Mesenchymal stem cell (in vitro differentiated cells and primary cell): ENCODE measurements at regions not wholly inside any gene's neighbourhood (a gene's known extent, or its start where the extent isn't known, plus 50 kb on each side); places are given as distances from the start of the nearest gene placed in this dataset.
"Not testable (repeated sequence)": the region's sequence is repeated elsewhere in the genome, so short reads cannot be mapped to it uniquely, and the experiment has no call there.

ENCODE experiments used
- DNase-seq: peaks from one replicate; pipeline ENCODE4 v3.0.0-alpha.2; 2013
- H2AFZ ChIP-seq: one replicate; pipeline ENCODE4 v1.6.1; 2013; ENCODE audit warnings: low read depth, mild to moderate bottlenecking, control low read depth, inconsistent platforms, low read length, moderate library complexity
- H2AK5ac ChIP-seq: 2 replicates; pipeline ENCODE4 v1.6.1; 2013; ENCODE audit warnings: low read length, moderate library complexity, mild to moderate bottlenecking, inconsistent platforms; ENCODE audit not compliant: severe bottlenecking
- H2BK120ac ChIP-seq: one replicate; pipeline ENCODE4 v1.6.1; 2013; ENCODE audit warnings: low read depth, mild to moderate bottlenecking, inconsistent platforms, low read length, moderate library complexity
- H2BK12ac ChIP-seq, 2 experiments: one replicate each; pipeline ENCODE4 v1.6.1; 2013; ENCODE audit warnings: inconsistent platforms in 2 of 2, low read length in 2 of 2, mild to moderate bottlenecking in 2 of 2, moderate library complexity in 2 of 2, control low read depth in 1 of 2
- H2BK15ac ChIP-seq: one replicate; pipeline ENCODE4 v1.6.1; 2013; ENCODE audit warnings: mild to moderate bottlenecking, low read depth, inconsistent platforms; ENCODE audit not compliant: poor library complexity, severe bottlenecking
- H2BK5ac ChIP-seq: 2 replicates; pipeline ENCODE4 v1.6.1; 2013; ENCODE audit warnings: low read depth, mild to moderate bottlenecking, low read length, control low read depth, inconsistent platforms; ENCODE audit not compliant: poor library complexity, severe bottlenecking
- H3K14ac ChIP-seq, 2 experiments: one replicate each; pipeline ENCODE4 v1.6.1; 2013; ENCODE audit warnings: inconsistent platforms in 2 of 2, low read length in 2 of 2, control low read depth in 1 of 2, mild to moderate bottlenecking in 1 of 2, moderate library complexity in 1 of 2
- H3K18ac ChIP-seq, 2 experiments: one replicate each; pipeline ENCODE4 v1.6.1; 2013; ENCODE audit warnings: inconsistent platforms in 2 of 2, low read length in 2 of 2, control low read depth in 1 of 2, low read depth in 1 of 2, mild to moderate bottlenecking in 1 of 2
- H3K23ac ChIP-seq, 2 experiments: one replicate each; pipeline ENCODE4 v1.6.1; 2013; ENCODE audit warnings: inconsistent platforms in 2 of 2, low read length in 2 of 2, mild to moderate bottlenecking in 2 of 2, moderate library complexity in 2 of 2, control low read depth in 1 of 2
- H3K27ac ChIP-seq: 2 replicates; pipeline ENCODE4 v1.5.1; 2013; ENCODE audit warnings: mild to moderate bottlenecking, moderate library complexity, low read length, control low read depth, inconsistent platforms; ENCODE audit not compliant: poor library complexity, severe bottlenecking
- H3K27me3 ChIP-seq, 2 experiments: 2 replicates each; pipeline versions ENCODE4 v1.6.1 to v1.7.0; 2013; ENCODE audit warnings: low read length in 2 of 2, mild to moderate bottlenecking in 2 of 2, moderate library complexity in 2 of 2, control low read depth in 1 of 2, inconsistent platforms in 1 of 2; ENCODE audit not compliant: control insufficient read depth in 1 of 2, insufficient read depth in 1 of 2
- H3K36me3 ChIP-seq, 2 experiments: 2 replicates each; pipeline versions ENCODE4 v1.6.1 to v1.7.0; 2013; ENCODE audit warnings: low read length in 2 of 2, control low read depth in 1 of 2, inconsistent platforms in 1 of 2, low read depth in 1 of 2, mild to moderate bottlenecking in 1 of 2; ENCODE audit not compliant: insufficient read depth in 2 of 2, control insufficient read depth in 1 of 2
- H3K4ac ChIP-seq, 2 experiments: one replicate each; pipeline ENCODE4 v1.6.1; 2013; ENCODE audit warnings: inconsistent platforms in 2 of 2, low read length in 2 of 2, mild to moderate bottlenecking in 2 of 2, moderate library complexity in 2 of 2, control low read depth in 1 of 2, low read depth in 1 of 2
- H3K4me1 ChIP-seq: 2 replicates; pipeline ENCODE4 v1.6.1; 2013; ENCODE audit warnings: low read depth, low read length, control low read depth; ENCODE audit not compliant: control insufficient read depth, insufficient read depth
- H3K4me2 ChIP-seq: 2 replicates; pipeline ENCODE4 v1.6.1; 2013; ENCODE audit warnings: low read length, mild to moderate bottlenecking, inconsistent platforms; ENCODE audit not compliant: poor library complexity, severe bottlenecking
- H3K4me3 ChIP-seq, 2 experiments: 2 replicates each; pipeline versions ENCODE4 v1.5.1 to v1.7.0; 2013; ENCODE audit warnings: low read length in 2 of 2, mild to moderate bottlenecking in 2 of 2, control low read depth in 1 of 2, low read depth in 1 of 2; ENCODE audit not compliant: insufficient read depth in 1 of 2
- H3K79me1 ChIP-seq: replicated peaks from 2 replicates; pipeline ENCODE4 v1.6.1; 2013; ENCODE audit warnings: mild to moderate bottlenecking, control low read depth, low read length, inconsistent platforms; ENCODE audit not compliant: poor library complexity, severe bottlenecking
- H3K9ac ChIP-seq: 2 replicates; pipeline ENCODE4 v1.7.0; 2013; ENCODE audit warnings: mild to moderate bottlenecking, low read length, moderate library complexity
- H3K9me3 ChIP-seq: 2 replicates; pipeline ENCODE4 v1.7.0; 2013; ENCODE audit warnings: mild to moderate bottlenecking, low read length; ENCODE audit not compliant: control insufficient read depth
- H4K8ac ChIP-seq: one replicate; pipeline ENCODE4 v1.6.1; 2013; ENCODE audit warnings: inconsistent platforms, mild to moderate bottlenecking, low read length, moderate library complexity
- H4K91ac ChIP-seq: one replicate; pipeline ENCODE4 v1.6.1; 2013; ENCODE audit warnings: mild to moderate bottlenecking, low read length, inconsistent platforms
- WGBS: methylation state at CpG from one replicate; pipeline ENCODE4 v1.1.7; 2013; ENCODE audit warnings: mixed read lengths; 5-methylcytosine and 5-hydroxymethylcytosine counted together

- H3K9ac ChIP-seq, H2AFZ ChIP-seq, H3K23ac ChIP-seq, H2BK120ac ChIP-seq, DNase-seq, H2AK5ac ChIP-seq, H2BK5ac ChIP-seq, H3K4ac ChIP-seq, H3K14ac ChIP-seq, H3K36me3 ChIP-seq, H3K4me2 ChIP-seq, H3K4me1 ChIP-seq, H2BK12ac ChIP-seq, H4K91ac ChIP-seq, H3K18ac ChIP-seq, H2BK15ac ChIP-seq, H3K27ac ChIP-seq, H3K4me3 ChIP-seq, H3K9me3 ChIP-seq, H4K8ac ChIP-seq, H3K79me1 ChIP-seq: not testable (repeated sequence)
- H3K27me3 ChIP-seq, result peaks cover 0 to 12% of the 10 kb centered on the region in 2 experiments
- WGBS, result 79% methylated on average over 7 of the region's 8 CpGs
Measured at GRCh38 chr2:84300001-84300695, 158.9 kb downstream of the SUCLG1 start.

DNA sequence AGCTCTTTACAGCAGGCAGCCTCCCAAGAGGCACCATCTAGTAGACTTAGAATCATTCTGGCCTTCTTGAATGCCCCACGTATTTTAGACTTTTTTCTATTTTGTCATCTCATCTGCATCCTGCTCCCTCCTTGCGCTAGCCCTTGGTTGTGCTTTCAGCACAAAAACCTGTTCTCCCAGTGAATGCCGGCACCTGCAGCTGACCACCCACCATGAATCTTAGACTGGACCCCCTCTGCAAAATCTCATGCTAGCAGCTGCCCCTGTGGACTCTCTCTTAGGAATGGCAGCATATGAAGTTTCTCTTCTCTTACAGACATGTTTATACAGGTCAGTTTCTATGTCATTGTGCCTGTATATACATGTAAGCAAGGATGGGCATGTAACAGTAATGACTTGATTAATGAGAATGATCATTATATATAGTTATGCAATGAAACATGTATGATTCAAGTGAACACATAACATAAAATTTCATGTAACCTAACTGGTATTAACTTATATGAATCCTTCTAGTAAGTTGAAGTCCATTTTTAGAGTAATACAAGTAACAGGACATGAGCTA is 159.8 kb downstream of the SUCLG1 start:
- no peaks in the 10 kb centered on the region for H3K9me3 ChIP-seq

GRCh38 chr2:84297155-84297554 is 161.9 kb downstream of the SUCLG1 start:
- Histone ChIP-seq H3K4me2 (no peak overlapping the region), H3K79me1 (no peaks in the 10 kb centered on the region), H3K23ac (no peak overlapping the region), H3K9ac (no peak overlapping the region), H2BK12ac (no peak overlapping the region), H2BK120ac (no peak overlapping the region), H3K27ac (no peak overlapping the region), H4K8ac (no peak overlapping the region), H4K91ac (no peak overlapping the region), H3K4me1 (peaks cover 1% of the 10 kb centered on the region), H2AFZ (no peak overlapping the region), H2AK5ac (no peak overlapping the region), H3K27me3 (peaks cover 0 to 12% of the 10 kb centered on the region in 2 experiments), H3K36me3 (no peaks in the 10 kb centered on the region), H2BK15ac (no peak overlapping the region), H3K4ac (no peak overlapping the region), H3K9me3 (no peaks in the 10 kb centered on the region), H2BK5ac (no peak overlapping the region), H3K4me3 (no peak overlapping the region), H3K18ac (no peak overlapping the region), H3K14ac (no peak overlapping the region)
- 49% methylated on average over 3 of the region's 3 CpGs for WGBS
- no peak for DNase-seq

More for the DNA sequence above, 159.8 kb downstream of the SUCLG1 start:
- Histone ChIP-seq H3K27me3 (peaks cover 0 to 12% of the 10 kb centered on the region in 2 experiments), H2AFZ (no peak overlapping the region), H2AK5ac (no peak overlapping the region), H3K4me1 (peaks cover 1% of the 10 kb centered on the region), H3K4ac (no peak overlapping the region), H3K36me3 (no peaks in the 10 kb centered on the region), H2BK5ac (no peak overlapping the region), H3K18ac (no peak overlapping the region), H3K4me3 (no peak overlapping the region), H2BK15ac (no peak overlapping the region), H2BK120ac (no peak overlapping the region), H3K4me2 (no peak overlapping the region), H4K91ac (no peak overlapping the region), H4K8ac (no peak overlapping the region), H3K14ac (no peak overlapping the region), H3K79me1 (no peaks in the 10 kb centered on the region), H3K23ac (no peak overlapping the region), H2BK12ac (no peak overlapping the region), H3K27ac (no peak overlapping the region), H3K9ac (no peak overlapping the region)
- 67% methylated on average over 3 of the region's 3 CpGs for WGBS
- DNase-seq, result no peak

GRCh38 chr2:84293791-84294380 is 165.2 kb downstream of the SUCLG1 start:
- H2BK15ac ChIP-seq, result no peak overlapping the region
- no peak overlapping the region for H2BK12ac ChIP-seq
- no peak overlapping the region for H4K8ac ChIP-seq
- no peak overlapping the region for H2BK5ac ChIP-seq
- 68% methylated on average over 6 of the region's 6 CpGs for WGBS
- no peak overlapping the region for H3K9ac ChIP-seq
- peaks cover 0 to 7% of the 10 kb centered on the region in 2 experiments for H3K27me3 ChIP-seq
- no peaks in the 10 kb centered on the region for H3K79me1 ChIP-seq
- no peak overlapping the region for H2AFZ ChIP-seq
- no peak for DNase-seq
- no peak overlapping the region for H2BK120ac ChIP-seq
- peaks cover 0 to 3% of the 10 kb centered on the region in 2 experiments for H3K36me3 ChIP-seq
- H3K18ac ChIP-seq, result no peak overlapping the region
- H3K4me3 ChIP-seq, result no peak overlapping the region
- H3K23ac ChIP-seq, result no peak overlapping the region
- H3K27ac ChIP-seq, result no peak overlapping the region
- H3K9me3 ChIP-seq, result no peaks in the 10 kb centered on the region
- H3K14ac ChIP-seq, result no peak overlapping the region
- H4K91ac ChIP-seq, result no peak overlapping the region
- H3K4me1 ChIP-seq, result no peaks in the 10 kb centered on the region
- H3K4ac ChIP-seq, result no peak overlapping the region
- no peak overlapping the region for H2AK5ac ChIP-seq
- H3K4me2 ChIP-seq, result no peak overlapping the region
